ENCODE measurements at regions not wholly inside any gene's neighbourhood (a gene's known extent, or its start where the extent isn't known, plus 50 kb on each side); places are given as distances from the start of the nearest gene placed in this dataset.

DNA sequence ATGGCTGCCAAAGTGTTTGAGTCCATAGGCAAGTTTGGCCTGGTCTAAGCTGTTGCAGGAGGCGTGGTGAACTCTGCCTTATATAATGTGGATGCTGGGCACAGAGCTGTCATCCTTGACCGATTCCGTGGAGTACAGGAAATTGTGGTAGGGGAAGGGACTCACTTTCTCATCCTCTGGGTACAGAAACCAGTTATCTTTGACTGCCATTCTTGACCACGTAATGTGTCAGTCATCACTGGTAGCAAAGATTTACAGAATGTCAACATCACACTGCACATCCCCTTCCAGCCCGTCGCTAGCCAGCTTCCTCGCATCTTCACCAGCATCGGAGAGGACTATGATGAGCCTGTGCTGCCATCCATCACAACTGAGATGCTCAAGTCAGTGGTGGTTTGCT lies 215.8 kb upstream of the JUN start:
- Histone ChIP-seq H3K4me3 (ENCODE audit: severe bottlenecking) (no peak overlapping the region), H3K9me3 (ENCODE audit: severe bottlenecking) (no peaks in the 10 kb centered on the region), H3K36me3 (ENCODE audit: low read depth) (no peaks in the 10 kb centered on the region), H3K27me3 (ENCODE audit: insufficient read depth, poor library complexity, severe bottlenecking) (no peaks in the 10 kb centered on the region), H3K27ac (ENCODE audit: poor library complexity, severe bottlenecking) (no peak overlapping the region), H3K4me1 (ENCODE audit: insufficient read depth, poor library complexity, severe bottlenecking) (no peaks in the 10 kb centered on the region)
- no peak for ATAC-seq (ENCODE audit: low read depth)
- no peak for DNase-seq (ENCODE audit: low spot score)
- TF ChIP-seq, protein P1, sequence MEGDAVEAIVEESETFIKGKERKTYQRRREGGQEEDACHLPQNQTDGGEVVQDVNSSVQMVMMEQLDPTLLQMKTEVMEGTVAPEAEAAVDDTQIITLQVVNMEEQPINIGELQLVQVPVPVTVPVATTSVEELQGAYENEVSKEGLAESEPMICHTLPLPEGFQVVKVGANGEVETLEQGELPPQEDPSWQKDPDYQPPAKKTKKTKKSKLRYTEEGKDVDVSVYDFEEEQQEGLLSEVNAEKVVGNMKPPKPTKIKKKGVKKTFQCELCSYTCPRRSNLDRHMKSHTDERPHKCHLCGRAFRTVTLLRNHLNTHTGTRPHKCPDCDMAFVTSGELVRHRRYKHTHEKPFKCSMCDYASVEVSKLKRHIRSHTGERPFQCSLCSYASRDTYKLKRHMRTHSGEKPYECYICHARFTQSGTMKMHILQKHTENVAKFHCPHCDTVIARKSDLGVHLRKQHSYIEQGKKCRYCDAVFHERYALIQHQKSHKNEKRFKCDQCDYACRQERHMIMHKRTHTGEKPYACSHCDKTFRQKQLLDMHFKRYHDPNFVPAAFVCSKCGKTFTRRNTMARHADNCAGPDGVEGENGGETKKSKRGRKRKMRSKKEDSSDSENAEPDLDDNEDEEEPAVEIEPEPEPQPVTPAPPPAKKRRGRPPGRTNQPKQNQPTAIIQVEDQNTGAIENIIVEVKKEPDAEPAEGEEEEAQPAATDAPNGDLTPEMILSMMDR (IDR thresholded peaks at IDR 0.05; ENCODE audit: poor library complexity, severe bottlenecking): no peak

DNA sequence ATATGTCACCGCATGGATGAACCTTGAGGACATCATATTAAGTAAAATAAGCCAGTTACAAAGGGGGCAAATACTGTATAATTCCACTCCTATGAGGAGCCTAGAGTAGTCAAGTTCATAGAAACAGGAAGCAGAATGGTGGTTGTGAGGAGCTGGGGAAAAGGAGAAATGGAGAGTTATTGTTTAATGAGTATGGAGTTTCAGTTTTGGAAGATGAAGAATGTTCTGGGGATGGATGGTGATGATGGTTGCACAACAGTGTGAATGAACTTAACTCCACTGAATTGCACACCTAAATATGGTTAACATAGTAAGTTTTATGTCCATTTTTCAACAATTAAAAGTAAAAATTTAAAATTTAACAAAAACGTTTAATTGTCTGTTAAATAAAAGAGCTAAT lies 220.9 kb upstream of the JUN start:
- no peaks in the 10 kb centered on the region for H3K4me1 ChIP-seq (ENCODE audit: insufficient read depth, poor library complexity, severe bottlenecking)
- no peak for DNase-seq (ENCODE audit: low spot score)
- no peak for ATAC-seq (ENCODE audit: low read depth)
- H3K4me3 ChIP-seq (ENCODE audit: severe bottlenecking): no peak overlapping the region
- TF ChIP-seq, protein P1 (IDR thresholded peaks at IDR 0.05; ENCODE audit: poor library complexity, severe bottlenecking): no peak
- no peaks in the 10 kb centered on the region for H3K9me3 ChIP-seq (ENCODE audit: severe bottlenecking)
- H3K27me3 ChIP-seq (ENCODE audit: insufficient read depth, poor library complexity, severe bottlenecking): no peaks in the 10 kb centered on the region
- no peak overlapping the region for H3K27ac ChIP-seq (ENCODE audit: poor library complexity, severe bottlenecking)
- no peaks in the 10 kb centered on the region for H3K36me3 ChIP-seq (ENCODE audit: low read depth)

DNA sequence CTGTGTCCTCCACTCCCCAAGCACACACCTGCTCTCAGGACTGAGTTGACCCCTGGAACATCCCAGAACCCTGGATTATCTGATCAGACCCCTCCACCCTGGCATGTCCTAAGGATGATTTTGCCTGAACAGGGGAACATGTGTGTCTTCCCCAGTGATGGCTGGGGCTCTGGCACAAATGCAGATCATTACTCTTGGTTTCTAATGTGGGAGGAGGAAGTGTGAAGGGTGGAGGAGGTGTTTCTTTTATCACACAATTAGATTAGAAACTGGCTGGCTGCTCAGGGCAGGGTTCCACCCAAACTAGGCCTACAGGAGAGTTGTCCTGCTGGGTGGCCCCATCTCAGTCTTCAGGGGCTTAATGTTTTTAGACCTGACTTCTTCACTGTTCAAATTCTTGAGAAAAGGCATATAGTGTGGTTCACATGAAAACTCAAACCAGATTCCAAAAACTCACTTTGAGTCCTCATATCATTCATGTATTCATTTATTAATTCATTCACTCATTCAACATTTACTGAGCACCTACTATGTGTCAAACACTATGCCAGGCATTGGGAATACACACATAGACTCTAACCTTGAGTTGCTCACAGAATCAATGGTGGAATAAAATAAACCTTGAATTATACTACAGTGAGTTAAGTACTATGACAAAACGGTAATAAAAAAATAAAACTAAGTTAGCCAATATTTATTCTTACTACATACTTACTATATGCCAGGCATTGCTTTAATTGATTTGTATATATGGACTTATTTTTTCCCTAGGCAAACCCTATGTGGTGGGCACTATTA lies 221.8 kb upstream of the JUN start:
- ATAC-seq (ENCODE audit: low read depth) (no peak), DNase-seq (ENCODE audit: low spot score) (no peak)
- Histone ChIP-seq H3K27ac (ENCODE audit: poor library complexity, severe bottlenecking) (no peak overlapping the region), H3K4me1 (ENCODE audit: insufficient read depth, poor library complexity, severe bottlenecking) (no peaks in the 10 kb centered on the region), H3K9me3 (ENCODE audit: severe bottlenecking) (no peaks in the 10 kb centered on the region), H3K36me3 (ENCODE audit: low read depth) (no peaks in the 10 kb centered on the region), H3K4me3 (ENCODE audit: severe bottlenecking) (no peak overlapping the region), H3K27me3 (ENCODE audit: insufficient read depth, poor library complexity, severe bottlenecking) (no peaks in the 10 kb centered on the region)
- TF ChIP-seq, protein P1 (IDR thresholded peaks at IDR 0.05; ENCODE audit: poor library complexity, severe bottlenecking): no peak

DNA sequence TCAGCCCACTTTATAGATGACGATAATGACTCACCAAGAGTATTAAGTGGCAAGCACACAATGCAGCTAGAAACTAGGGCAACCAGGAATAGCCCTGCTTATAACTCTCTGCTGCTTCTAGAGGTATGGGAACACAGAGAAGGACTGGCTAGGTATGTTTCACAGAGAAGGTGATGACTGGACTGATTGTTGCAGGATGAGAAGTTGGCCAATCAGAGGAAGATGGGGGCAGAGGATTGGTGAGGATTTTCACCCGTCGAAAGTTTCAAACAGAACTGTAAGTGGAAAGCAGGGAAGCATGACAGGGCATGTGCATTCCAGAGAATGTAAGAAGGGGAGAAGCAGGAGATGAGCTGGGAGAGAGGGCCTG lies 222.4 kb upstream of the JUN start:
- Histone ChIP-seq H3K9me3 (ENCODE audit: severe bottlenecking) (no peaks in the 10 kb centered on the region), H3K36me3 (ENCODE audit: low read depth) (no peaks in the 10 kb centered on the region), H3K4me1 (ENCODE audit: insufficient read depth, poor library complexity, severe bottlenecking) (no peaks in the 10 kb centered on the region), H3K4me3 (ENCODE audit: severe bottlenecking) (no peak overlapping the region), H3K27me3 (ENCODE audit: insufficient read depth, poor library complexity, severe bottlenecking) (no peaks in the 10 kb centered on the region), H3K27ac (ENCODE audit: poor library complexity, severe bottlenecking) (no peak overlapping the region)
- TF ChIP-seq, protein P1 (IDR thresholded peaks at IDR 0.05; ENCODE audit: poor library complexity, severe bottlenecking): no peak
- no peak for DNase-seq (ENCODE audit: low spot score)
- no peak for ATAC-seq (ENCODE audit: low read depth)

DNA sequence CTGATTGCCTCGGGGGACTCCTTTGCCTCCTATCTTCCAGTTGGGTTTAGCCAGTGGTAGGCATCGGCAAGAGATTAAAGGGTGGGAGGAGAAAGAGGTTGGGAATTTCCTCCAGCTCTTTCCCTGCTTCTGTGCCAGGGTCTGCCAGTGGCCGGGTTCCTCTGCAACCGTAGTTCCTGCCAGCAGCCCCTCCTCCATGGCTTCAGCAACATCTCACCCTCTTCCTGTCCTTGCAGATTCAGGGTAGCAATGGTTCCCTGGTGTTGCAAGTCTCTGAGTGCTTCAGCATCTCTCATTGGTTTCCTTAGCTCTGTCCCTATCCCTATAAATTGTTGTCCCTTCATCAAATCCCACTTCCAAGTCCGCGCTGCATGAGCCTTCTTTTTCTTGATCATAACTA lies 223.1 kb upstream of the JUN start:
- H3K4me1 ChIP-seq (ENCODE audit: insufficient read depth, poor library complexity, severe bottlenecking): no peaks in the 10 kb centered on the region
- no peak overlapping the region for H3K27ac ChIP-seq (ENCODE audit: poor library complexity, severe bottlenecking)
- no peaks in the 10 kb centered on the region for H3K36me3 ChIP-seq (ENCODE audit: low read depth)
- ATAC-seq (ENCODE audit: low read depth) (no peak), DNase-seq (ENCODE audit: low spot score) (no peak)
- no peaks in the 10 kb centered on the region for H3K27me3 ChIP-seq (ENCODE audit: insufficient read depth, poor library complexity, severe bottlenecking)
- no peak overlapping the region for H3K4me3 ChIP-seq (ENCODE audit: severe bottlenecking)
- H3K9me3 ChIP-seq (ENCODE audit: severe bottlenecking): no peaks in the 10 kb centered on the region
- TF ChIP-seq, protein P1 (IDR thresholded peaks at IDR 0.05; ENCODE audit: poor library complexity, severe bottlenecking): no peak
